ENCODE measurements at regions not wholly inside any gene's neighbourhood (a gene's known extent, or its start where the extent isn't known, plus 50 kb on each side); places are given as distances from the start of the nearest gene placed in this dataset.

- Histone ChIP-seq H4K8ac (ENCODE audit: low read depth, low read length) (no peak overlapping the region), H3K4me2 (ENCODE audit: insufficient read depth, low read length, poor library complexity, severe bottlenecking) (no peak overlapping the region), H3K27ac (replicated peaks; ENCODE audit: low read length) (no peak overlapping the region), H2AFZ (ENCODE audit: low read length) (no peak overlapping the region), H3K23ac (ENCODE audit: low read depth, low read length, poor library complexity) (no peak overlapping the region), H3K4ac (ENCODE audit: low read length) (no peak overlapping the region), H2BK120ac (ENCODE audit: low read depth, low read length) (no peak overlapping the region), H2BK5ac (ENCODE audit: low read length) (no peak overlapping the region), H2BK15ac (ENCODE audit: low read length) (no peak overlapping the region), H3K4me3 (ENCODE audit: low read length in 2 of 2) (no peak overlapping the region), H3K36me3 (replicated peaks in 1 of 2; ENCODE audit: control insufficient read depth in 2 of 2, insufficient read depth in 2 of 2, low read length in 2 of 2) (no peaks in the 10 kb centered on the region), H3K9ac (ENCODE audit: low read depth, low read length, poor library complexity) (no peak overlapping the region), H3K9me3 (replicated peaks in 1 of 2; ENCODE audit: control insufficient read depth in 2 of 2, insufficient read depth in 1 of 2, low read depth in 1 of 2, low read length in 2 of 2) (peaks cover 0 to 2% of the 10 kb centered on the region in 2 donors), H2AK5ac (ENCODE audit: low read depth, low read length) (no peak overlapping the region), H2BK12ac (ENCODE audit: low read length) (no peak overlapping the region), H4K91ac (ENCODE audit: low read depth, low read length, poor library complexity) (no peak overlapping the region), H3K4me1 (ENCODE audit: control insufficient read depth in 2 of 2, insufficient read depth in 1 of 2, low read depth in 1 of 2, low read length in 2 of 2) (peaks cover 0 to 2% of the 10 kb centered on the region in 2 donors), H3K14ac (ENCODE audit: low read length) (no peak overlapping the region), H3K18ac (ENCODE audit: low read length) (no peak overlapping the region), H3K79me1 (ENCODE audit: low read depth, low read length) (no peaks in the 10 kb centered on the region), H3K27me3 (ENCODE audit: control insufficient read depth in 3 of 3, insufficient read depth in 3 of 3, low read depth in 1 of 3, low read length in 3 of 3) (peaks cover 0 to 63% (median 15%) of the 10 kb centered on the region in 3 experiments)
- WGBS, 2 donors (ENCODE audit: extremely low coverage in 2 of 2, insufficient read length in 2 of 2, insufficient replicate concordance in 1 of 2), result no CpG with 5 or more reads among the region's 12 CpGs
- DNase-seq (ENCODE audit: low spot score), result no peak
Observed at GRCh38 chr7:152923711-152924110, 164.2 kb downstream of the ACTR3B start.

DNA sequence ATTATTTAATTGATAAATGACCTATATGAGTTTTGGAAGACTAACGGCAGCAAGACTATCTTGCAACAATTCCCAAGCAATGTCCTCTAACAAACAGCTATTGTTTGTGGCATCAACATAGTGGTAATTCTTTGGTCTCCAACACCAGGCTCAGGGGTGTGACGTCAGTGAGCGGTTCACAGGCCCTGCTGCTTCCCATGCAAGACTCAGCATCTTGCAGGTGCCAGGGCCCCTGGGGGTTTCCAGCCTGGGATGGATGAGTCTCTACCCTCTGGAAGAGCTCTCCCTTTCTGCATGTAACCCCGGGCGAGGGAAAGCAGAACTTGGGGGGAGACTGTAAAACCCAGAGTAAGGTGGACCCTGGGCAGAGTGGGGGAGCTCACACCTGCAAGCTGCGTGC, 164.7 kb downstream of the ACTR3B start:
- no peaks in the 10 kb centered on the region for H3K79me1 ChIP-seq (ENCODE audit: low read depth, low read length)
- H3K4me2 ChIP-seq (ENCODE audit: insufficient read depth, low read length, poor library complexity, severe bottlenecking), result no peak overlapping the region
- H3K4ac ChIP-seq (ENCODE audit: low read length), result no peak overlapping the region
- no peak overlapping the region for H2AK5ac ChIP-seq (ENCODE audit: low read depth, low read length)
- H2BK12ac ChIP-seq (ENCODE audit: low read length), result no peak overlapping the region
- H2BK15ac ChIP-seq (ENCODE audit: low read length), result peak overlapping the region; percentile 71
- no peaks in the 10 kb centered on the region for H3K36me3 ChIP-seq (replicated peaks in 1 of 2; ENCODE audit: control insufficient read depth in 2 of 2, insufficient read depth in 2 of 2, low read length in 2 of 2)
- WGBS, 2 donors (ENCODE audit: extremely low coverage in 2 of 2, insufficient read length in 2 of 2, insufficient replicate concordance in 1 of 2), result no CpG with 5 or more reads among the region's 6 CpGs
- H2BK5ac ChIP-seq (ENCODE audit: low read length), result no peak overlapping the region
- no peak for DNase-seq (ENCODE audit: low spot score)
- peak overlapping the region; percentile 9 for H3K9ac ChIP-seq (ENCODE audit: low read depth, low read length, poor library complexity)
- H3K23ac ChIP-seq (ENCODE audit: low read depth, low read length, poor library complexity), result no peak overlapping the region
- H3K18ac ChIP-seq (ENCODE audit: low read length), result no peak overlapping the region
- no peak overlapping the region for H4K91ac ChIP-seq (ENCODE audit: low read depth, low read length, poor library complexity)
- H3K4me3 ChIP-seq (ENCODE audit: low read length in 2 of 2), result no peak overlapping the region
- peaks cover 0 to 2% of the 10 kb centered on the region in 2 donors for H3K9me3 ChIP-seq (replicated peaks in 1 of 2; ENCODE audit: control insufficient read depth in 2 of 2, insufficient read depth in 1 of 2, low read depth in 1 of 2, low read length in 2 of 2)
- H3K14ac ChIP-seq (ENCODE audit: low read length), result no peak overlapping the region
- no peak overlapping the region for H2BK120ac ChIP-seq (ENCODE audit: low read depth, low read length)
- no peak overlapping the region for H2AFZ ChIP-seq (ENCODE audit: low read length)
- no peak overlapping the region for H3K27ac ChIP-seq (replicated peaks; ENCODE audit: low read length)
- H3K4me1 ChIP-seq (ENCODE audit: control insufficient read depth in 2 of 2, insufficient read depth in 1 of 2, low read depth in 1 of 2, low read length in 2 of 2), result peaks cover 0 to 2% of the 10 kb centered on the region in 2 donors
- H3K27me3 ChIP-seq (ENCODE audit: control insufficient read depth in 3 of 3, insufficient read depth in 3 of 3, low read depth in 1 of 3, low read length in 3 of 3), result peaks cover 0 to 65% (median 15%) of the 10 kb centered on the region in 3 experiments
- no peak overlapping the region for H4K8ac ChIP-seq (ENCODE audit: low read depth, low read length)

DNA sequence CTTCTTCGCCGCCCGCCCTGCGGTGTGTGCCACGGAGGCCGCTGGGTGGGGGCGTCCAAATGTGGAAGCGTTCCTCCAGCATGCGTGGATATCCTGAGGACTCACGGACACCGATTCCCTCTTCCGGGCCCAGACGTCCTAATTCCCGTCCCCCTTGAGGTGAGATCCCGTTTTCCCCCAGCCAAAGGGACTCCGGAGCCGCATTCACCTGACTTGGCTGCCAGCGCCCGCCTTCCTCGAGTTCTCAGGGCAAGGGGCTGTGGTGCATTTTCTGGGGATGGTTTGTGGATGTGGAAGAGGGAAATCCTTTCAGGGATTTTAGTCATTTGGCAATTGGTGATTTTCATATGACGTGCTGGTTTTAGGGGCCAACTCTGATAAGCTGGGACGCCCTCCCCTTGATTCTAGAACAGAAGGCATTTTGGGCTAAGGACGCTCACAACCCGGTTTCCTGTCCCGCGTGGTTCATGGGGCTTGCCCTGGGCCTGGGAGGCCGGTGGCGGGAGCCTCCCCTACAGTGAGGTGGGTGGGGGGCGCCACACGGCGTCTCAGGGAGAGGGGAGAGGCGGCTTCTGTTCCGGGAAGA, 165.4 kb downstream of the ACTR3B start:
- H3K27me3 ChIP-seq (ENCODE audit: control insufficient read depth in 3 of 3, insufficient read depth in 3 of 3, low read depth in 1 of 3, low read length in 3 of 3), result peaks cover 0 to 61% (median 15%) of the 10 kb centered on the region in 3 experiments
- no peak overlapping the region for H2AK5ac ChIP-seq (ENCODE audit: low read depth, low read length)
- H3K79me1 ChIP-seq (ENCODE audit: low read depth, low read length), result no peaks in the 10 kb centered on the region
- no peak overlapping the region for H3K23ac ChIP-seq (ENCODE audit: low read depth, low read length, poor library complexity)
- no peak overlapping the region for H3K14ac ChIP-seq (ENCODE audit: low read length)
- H3K36me3 ChIP-seq (replicated peaks in 1 of 2; ENCODE audit: control insufficient read depth in 2 of 2, insufficient read depth in 2 of 2, low read length in 2 of 2), result no peaks in the 10 kb centered on the region
- peak overlapping the region; percentile 71 for H2BK15ac ChIP-seq (ENCODE audit: low read length)
- no peak overlapping the region for H2BK5ac ChIP-seq (ENCODE audit: low read length)
- H4K91ac ChIP-seq (ENCODE audit: low read depth, low read length, poor library complexity), result no peak overlapping the region
- WGBS, 2 donors (ENCODE audit: extremely low coverage in 2 of 2, insufficient read length in 2 of 2, insufficient replicate concordance in 1 of 2), result no CpG with 5 or more reads among the region's 33 CpGs
- H3K4ac ChIP-seq (ENCODE audit: low read length), result no peak overlapping the region
- DNase-seq (ENCODE audit: low spot score), result no peak
- H3K18ac ChIP-seq (ENCODE audit: low read length), result peak overlapping the region; percentile 61
- no peak overlapping the region for H3K27ac ChIP-seq (replicated peaks; ENCODE audit: low read length)
- peaks cover 0 to 2% of the 10 kb centered on the region in 2 donors for H3K4me1 ChIP-seq (ENCODE audit: control insufficient read depth in 2 of 2, insufficient read depth in 1 of 2, low read depth in 1 of 2, low read length in 2 of 2)
- peak overlapping the region; percentile 60 for H3K4me2 ChIP-seq (ENCODE audit: insufficient read depth, low read length, poor library complexity, severe bottlenecking)
- peak overlapping the region; percentile 29 for H4K8ac ChIP-seq (ENCODE audit: low read depth, low read length)
- H3K9ac ChIP-seq (ENCODE audit: low read depth, low read length, poor library complexity), result no peak overlapping the region
- peak overlapping the region; percentile 94 for H2AFZ ChIP-seq (ENCODE audit: low read length)
- no peak overlapping the region for H2BK12ac ChIP-seq (ENCODE audit: low read length)
- H3K9me3 ChIP-seq (replicated peaks in 1 of 2; ENCODE audit: control insufficient read depth in 2 of 2, insufficient read depth in 1 of 2, low read depth in 1 of 2, low read length in 2 of 2), result peaks cover 0 to 2% of the 10 kb centered on the region in 2 donors
- no peak overlapping the region for H2BK120ac ChIP-seq (ENCODE audit: low read depth, low read length)
- H3K4me3 ChIP-seq (ENCODE audit: low read length in 2 of 2), result peak overlapping the region; percentile 46 to 72

DNA sequence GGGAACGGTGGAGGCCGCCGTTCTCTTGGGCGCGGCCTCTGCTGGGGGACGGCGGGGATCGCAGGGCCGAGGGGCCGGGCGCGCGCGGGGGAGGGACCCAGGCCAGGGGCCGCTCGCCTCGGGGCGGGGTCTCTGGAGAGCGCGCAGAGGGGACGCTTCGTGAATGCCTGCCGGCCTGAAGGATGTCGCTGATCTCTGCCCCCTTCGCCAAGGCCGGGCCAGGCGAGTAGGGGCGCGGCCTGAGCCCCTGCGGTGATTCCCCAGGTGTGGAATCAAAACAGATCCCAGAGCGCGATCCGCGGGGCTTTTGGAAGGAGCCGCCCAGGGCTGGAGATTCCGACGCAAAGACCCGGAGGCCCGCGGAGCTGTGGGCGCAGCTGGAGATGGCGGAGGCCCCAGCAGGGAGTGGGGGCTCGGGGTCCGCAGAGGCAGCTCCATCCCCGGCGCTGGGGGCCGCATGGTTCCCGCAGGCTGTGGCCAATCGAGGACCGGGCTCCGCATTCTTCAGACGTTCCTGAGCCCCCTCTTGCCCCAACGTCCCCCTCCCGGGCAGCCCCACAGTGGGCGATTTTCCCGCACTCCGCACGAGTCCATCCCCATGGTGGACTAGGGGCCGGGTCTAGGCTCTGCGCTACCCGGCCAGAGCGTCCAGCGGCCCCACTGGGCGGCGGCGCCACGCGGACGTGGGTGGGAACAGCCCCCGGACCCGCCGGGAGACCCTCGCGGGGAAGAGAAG, 166.0 kb downstream of the ACTR3B start:
- Histone ChIP-seq H2AFZ (ENCODE audit: low read length) (peak overlapping the region; percentile 94), H3K18ac (ENCODE audit: low read length) (peak overlapping the region; percentile 61), H4K8ac (ENCODE audit: low read depth, low read length) (peak overlapping the region; percentile 82), H3K79me1 (ENCODE audit: low read depth, low read length) (no peaks in the 10 kb centered on the region), H3K23ac (ENCODE audit: low read depth, low read length, poor library complexity) (peak overlapping the region; percentile 65), H3K27me3 (ENCODE audit: control insufficient read depth in 3 of 3, insufficient read depth in 3 of 3, low read depth in 1 of 3, low read length in 3 of 3) (peaks cover 0 to 61% (median 15%) of the 10 kb centered on the region in 3 experiments), H4K91ac (ENCODE audit: low read depth, low read length, poor library complexity) (no peak overlapping the region), H3K4ac (ENCODE audit: low read length) (peak overlapping the region; percentile 53), H2BK15ac (ENCODE audit: low read length) (peak overlapping the region; percentile 71), H3K27ac (replicated peaks; ENCODE audit: low read length) (no peak overlapping the region), H3K9me3 (replicated peaks in 1 of 2; ENCODE audit: control insufficient read depth in 2 of 2, insufficient read depth in 1 of 2, low read depth in 1 of 2, low read length in 2 of 2) (peaks cover 0 to 2% of the 10 kb centered on the region in 2 donors), H2BK5ac (ENCODE audit: low read length) (peak overlapping the region; percentile 75), H2BK12ac (ENCODE audit: low read length) (no peak overlapping the region), H2BK120ac (ENCODE audit: low read depth, low read length) (peak overlapping the region; percentile 91), H3K4me3 (ENCODE audit: low read length in 2 of 2) (peak overlapping the region; percentile 46 to 84), H2AK5ac (ENCODE audit: low read depth, low read length) (peak overlapping the region; percentile 78), H3K9ac (ENCODE audit: low read depth, low read length, poor library complexity) (peak overlapping the region; percentile 68), H3K14ac (ENCODE audit: low read length) (peak overlapping the region; percentile 21), H3K36me3 (replicated peaks in 1 of 2; ENCODE audit: control insufficient read depth in 2 of 2, insufficient read depth in 2 of 2, low read length in 2 of 2) (no peaks in the 10 kb centered on the region), H3K4me1 (ENCODE audit: control insufficient read depth in 2 of 2, insufficient read depth in 1 of 2, low read depth in 1 of 2, low read length in 2 of 2) (peaks cover 0 to 2% of the 10 kb centered on the region in 2 donors), H3K4me2 (ENCODE audit: insufficient read depth, low read length, poor library complexity, severe bottlenecking) (peak overlapping the region; percentile 88)
- WGBS, 2 donors (ENCODE audit: extremely low coverage in 2 of 2, insufficient read length in 2 of 2, insufficient replicate concordance in 1 of 2), result no CpG with 5 or more reads among the region's 74 CpGs
- DNase-seq (ENCODE audit: low spot score), result peak; percentile 56

All from neuronal stem cell (in vitro differentiated cells).